GM19043 (cell line): ENCODE measurements at regions not wholly inside any gene's neighbourhood (a gene's known extent, or its start where the extent isn't known, plus 50 kb on each side); places are given as distances from the start of the nearest gene placed in this dataset.

Experiments
- ATAC-seq: cut with Tn5 transposase; IDR thresholded peaks from one replicate; pipeline ENCODE4 v1.9.1; 2021; ENCODE audit warnings: low read depth; ENCODE audit not compliant: unreplicated experiment

GRCh38 chr14:83300476-83301064, 1766.9 kb upstream of the SEL1L start:
- ATAC-seq: no peak

- no peak for ATAC-seq
Measured at GRCh38 chr14:83301791-83302190, 1768.1 kb upstream of the SEL1L start.

- ATAC-seq: no peak
Measured at GRCh38 chr14:83309211-83309610, 1775.6 kb upstream of the SEL1L start.

GRCh38 chr14:83309833-83310232, 1776.2 kb upstream of the SEL1L start:
- no peak for ATAC-seq

GRCh38 chr14:83312511-83312910, 1778.9 kb upstream of the SEL1L start:
- ATAC-seq: no peak

GRCh38 chr14:83314764-83315163, 1781.1 kb upstream of the SEL1L start:
- no peak for ATAC-seq

GRCh38 chr14:83316356-83316755, 1782.7 kb upstream of the SEL1L start:
- no peak for ATAC-seq

- ATAC-seq: no peak
Measured at GRCh38 chr14:83320837-83321236, 1787.2 kb upstream of the SEL1L start.

- no peak for ATAC-seq
Measured at GRCh38 chr14:83331513-83331912, 1797.9 kb upstream of the SEL1L start.

- ATAC-seq: no peak
Measured at GRCh38 chr14:83342590-83342989, 1808.9 kb upstream of the SEL1L start.

- ATAC-seq: no peak
Measured at GRCh38 chr14:83347874-83348273, 1814.2 kb upstream of the SEL1L start.

- ATAC-seq: no peak
Measured at GRCh38 chr14:83355609-83356008, 1822.0 kb upstream of the SEL1L start.

- ATAC-seq: no peak
Measured at GRCh38 chr14:83356080-83356479, 1822.4 kb upstream of the SEL1L start.

- no peak for ATAC-seq
Measured at GRCh38 chr14:83372271-83372670, 1838.6 kb upstream of the SEL1L start.

GRCh38 chr14:83379436-83379835, 1845.8 kb upstream of the SEL1L start:
- ATAC-seq: no peak

- ATAC-seq: no peak
Measured at GRCh38 chr14:83384253-83384652, 1850.6 kb upstream of the SEL1L start.

- no peak for ATAC-seq
Measured at GRCh38 chr14:83395321-83395720, 1861.7 kb upstream of the SEL1L start.

- no peak for ATAC-seq
Measured at GRCh38 chr14:83416476-83416875, 1882.8 kb upstream of the SEL1L start.

- no peak for ATAC-seq
Measured at GRCh38 chr14:83419420-83419819, 1885.8 kb upstream of the SEL1L start.

GRCh38 chr14:83421711-83422110, 1888.1 kb upstream of the SEL1L start:
- no peak for ATAC-seq

GRCh38 chr14:83425138-83425537, 1891.5 kb upstream of the SEL1L start:
- ATAC-seq: no peak

GRCh38 chr14:83425706-83426105, 1892.1 kb upstream of the SEL1L start:
- ATAC-seq: no peak

- no peak for ATAC-seq
Measured at GRCh38 chr14:83433618-83434017, 1900.0 kb upstream of the SEL1L start.
